ENCODE measurements at regions not wholly inside any gene's neighbourhood (a gene's known extent, or its start where the extent isn't known, plus 50 kb on each side); places are given as distances from the start of the nearest gene placed in this dataset.

DNA sequence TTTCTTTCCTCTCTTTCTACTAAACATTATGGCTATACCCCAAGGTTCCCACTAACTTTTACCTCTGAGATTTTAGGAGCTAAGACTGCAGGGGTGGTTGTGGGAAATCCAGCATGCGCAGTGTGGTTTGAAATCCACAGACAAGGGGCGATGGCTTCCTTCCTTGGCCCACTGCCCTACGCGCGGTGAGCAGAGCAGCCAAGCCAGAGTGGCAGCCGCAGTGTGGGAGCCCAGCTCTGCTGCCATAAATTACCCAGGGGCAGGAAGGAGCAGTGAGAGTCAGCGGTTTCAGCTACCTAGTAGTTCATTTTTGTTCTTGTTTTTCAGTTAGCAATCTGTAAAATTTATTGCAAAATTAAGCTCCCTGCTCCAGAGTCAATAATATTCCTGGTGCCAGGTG is 101.4 kb downstream of the BMP2 start:
- TF ChIP-seq POLR2AphosphoS5 (IDR thresholded peaks at IDR 0.05; ENCODE audit: low read depth, low read length) = no peak
- TF ChIP-seq, protein P1, sequence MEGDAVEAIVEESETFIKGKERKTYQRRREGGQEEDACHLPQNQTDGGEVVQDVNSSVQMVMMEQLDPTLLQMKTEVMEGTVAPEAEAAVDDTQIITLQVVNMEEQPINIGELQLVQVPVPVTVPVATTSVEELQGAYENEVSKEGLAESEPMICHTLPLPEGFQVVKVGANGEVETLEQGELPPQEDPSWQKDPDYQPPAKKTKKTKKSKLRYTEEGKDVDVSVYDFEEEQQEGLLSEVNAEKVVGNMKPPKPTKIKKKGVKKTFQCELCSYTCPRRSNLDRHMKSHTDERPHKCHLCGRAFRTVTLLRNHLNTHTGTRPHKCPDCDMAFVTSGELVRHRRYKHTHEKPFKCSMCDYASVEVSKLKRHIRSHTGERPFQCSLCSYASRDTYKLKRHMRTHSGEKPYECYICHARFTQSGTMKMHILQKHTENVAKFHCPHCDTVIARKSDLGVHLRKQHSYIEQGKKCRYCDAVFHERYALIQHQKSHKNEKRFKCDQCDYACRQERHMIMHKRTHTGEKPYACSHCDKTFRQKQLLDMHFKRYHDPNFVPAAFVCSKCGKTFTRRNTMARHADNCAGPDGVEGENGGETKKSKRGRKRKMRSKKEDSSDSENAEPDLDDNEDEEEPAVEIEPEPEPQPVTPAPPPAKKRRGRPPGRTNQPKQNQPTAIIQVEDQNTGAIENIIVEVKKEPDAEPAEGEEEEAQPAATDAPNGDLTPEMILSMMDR (IDR thresholded peaks at IDR 0.05) = no peak

All from Panc1 (cell line).